HepG2 (cell line): ENCODE measurements at regions not wholly inside any gene's neighbourhood (a gene's known extent, or its start where the extent isn't known, plus 50 kb on each side); places are given as distances from the start of the nearest gene placed in this dataset.
A peak's percentile ranks its signal among the peaks of the same experiment; 100 is the strongest.

Experiments used
- ATF3 ChIP-seq: sonication (generic); formaldehyde crosslinking; IDR thresholded peaks from 2 replicates; pipeline ENCODE4 v1.4.0; 2020; ENCODE audit warnings: missing genetic modification reagents
- CCDC6 ChIP-seq: sonication (generic); formaldehyde crosslinking; IDR thresholded peaks from 2 replicates; pipeline ENCODE4 v1.8.1; 2022; ENCODE audit warnings: mild to moderate bottlenecking, missing genetic modification reagents, moderate library complexity
- CENPX ChIP-seq: sonication (generic); formaldehyde crosslinking; IDR thresholded peaks from 2 replicates; pipeline ENCODE4 v1.9.0; 2021; ENCODE audit warnings: mild to moderate bottlenecking, missing genetic modification reagents, moderate library complexity
- FOXK2 ChIP-seq: fragments of 450-650 bp; IDR thresholded peaks from 2 replicates; pipeline ENCODE4 v1.6.1; 2016
- JUNB ChIP-seq: sonication (generic); formaldehyde crosslinking; IDR thresholded peaks from 2 replicates; pipeline ENCODE4 v1.8.0; 2022; ENCODE audit warnings: missing genetic modification reagents, mild to moderate bottlenecking, borderline replicate concordance
- KLF11 ChIP-seq: IDR thresholded peaks from 2 replicates; pipeline ENCODE4 v1.6.1; 2016; ENCODE audit warnings: missing compliant biosample characterization
- MIXL1 ChIP-seq: IDR thresholded peaks from 2 replicates; pipeline ENCODE4 v1.6.1; 2016
- NAIF1 ChIP-seq: sonication (generic); formaldehyde crosslinking; IDR thresholded peaks from 2 replicates; pipeline ENCODE4 v1.5.0; 2020; ENCODE audit warnings: mild to moderate bottlenecking, missing genetic modification reagents, borderline replicate concordance
- NR3C1 ChIP-seq: sonication (generic); formaldehyde crosslinking; IDR thresholded peaks from 2 replicates; pipeline ENCODE4 v1.4.0; 2020; ENCODE audit warnings: missing genetic modification reagents
- PRDM10 ChIP-seq: sonication (generic); formaldehyde crosslinking; IDR thresholded peaks from 2 replicates; pipeline ENCODE4 v1.4.0; 2020; ENCODE audit warnings: low read depth, missing genetic modification reagents
- RNF2 ChIP-seq: fragments of 450-650 bp; conservative IDR thresholded peaks from 2 replicates; pipeline ENCODE4 v1.6.1; 2016; ENCODE audit warnings: low read depth
- SMAD1 ChIP-seq: sonication (generic); formaldehyde crosslinking; IDR thresholded peaks from 2 replicates; pipeline ENCODE4 v1.4.0; 2020; ENCODE audit warnings: missing genetic modification reagents, low read depth, mild to moderate bottlenecking, borderline replicate concordance
- TCF7 ChIP-seq: sonication (generic); IDR thresholded peaks from 2 replicates; pipeline ENCODE4 v1.6.1; 2016; ENCODE audit warnings: antibody characterized with exemption, low read depth
- ZEB1 ChIP-seq: IDR thresholded peaks from 2 replicates; pipeline ENCODE4 v1.6.1; 2012; ENCODE audit warnings: mild to moderate bottlenecking, low read depth, inconsistent platforms; ENCODE audit not compliant: insufficient replicate concordance
- ZFP37 ChIP-seq: sonication (generic); formaldehyde crosslinking; IDR thresholded peaks from 2 replicates; pipeline ENCODE4 v1.4.0; 2020; ENCODE audit warnings: missing genetic modification reagents, borderline replicate concordance
- ZNF17 ChIP-seq: sonication (generic); formaldehyde crosslinking; IDR thresholded peaks from 2 replicates; pipeline ENCODE4 v1.5.0; 2020; ENCODE audit warnings: mild to moderate bottlenecking, missing genetic modification reagents
- ZNF567 ChIP-seq: sonication (generic); formaldehyde crosslinking; IDR thresholded peaks from 2 replicates; pipeline ENCODE4 v1.8.1; 2023; ENCODE audit warnings: mild to moderate bottlenecking, missing genetic modification reagents, borderline replicate concordance
- ZNF646 ChIP-seq: sonication (generic); formaldehyde crosslinking; IDR thresholded peaks from 2 replicates; pipeline ENCODE4 v1.9.0; 2021; ENCODE audit warnings: mild to moderate bottlenecking, missing genetic modification reagents
- ZNF724P ChIP-seq: sonication (generic); formaldehyde crosslinking; IDR thresholded peaks from 2 replicates; pipeline ENCODE4 v1.8.0; 2022; ENCODE audit warnings: missing genetic modification reagents, borderline replicate concordance
- ZSCAN22 ChIP-seq: sonication (generic); formaldehyde crosslinking; IDR thresholded peaks from 2 replicates; pipeline ENCODE4 v1.4.0; 2020; ENCODE audit warnings: mild to moderate bottlenecking, missing genetic modification reagents

GRCh38 chr10:3889961-3890522 is 105.0 kb upstream of the KLF6 start (continued):
- TF ChIP-seq RNF2 (no peak), ZNF17 (CRISPR knock-in tag) (no peak), TCF7 (peak; percentile 96), PRDM10 (CRISPR knock-in tag) (peak; percentile 42; the same call in 1 of the 2 replicates), SMAD1 (CRISPR knock-in tag) (no peak), KLF11 (CRISPR knock-in tag) (peak; percentile 87; the same call in 1 of the 2 replicates), NR3C1 (CRISPR knock-in tag) (no peak), ZSCAN22 (CRISPR knock-in tag) (no peak), ZNF646 (CRISPR knock-in tag) (no peak), ATF3 (CRISPR knock-in tag) (peak; percentile 97), MIXL1 (CRISPR knock-in tag) (peak; percentile 58; the same call in 1 of the 2 replicates), JUNB (CRISPR knock-in tag) (peak; percentile 95), ZEB1 (peak; percentile 17), NAIF1 (no peak), FOXK2 (no peak), ZNF724P (CRISPR knock-in tag) (no peak), ZFP37 (CRISPR knock-in tag) (0 out of 2 replicates have a peak, but pooled peaks have one; percentile 58), ZNF567 (no peak; the same call in 1 of the 2 replicates), CCDC6 (CRISPR knock-in tag) (0 out of 2 replicates have a peak, but pooled peaks have one; percentile 50), CENPX (CRISPR knock-in tag) (no peak)
